GM03348 (cell line): ENCODE measurements at regions not wholly inside any gene's neighbourhood (a gene's known extent, or its start where the extent isn't known, plus 50 kb on each side); places are given as distances from the start of the nearest gene placed in this dataset.

Experiments
- DNase-seq: peaks from one replicate; pipeline ENCODE4 v3.0.0; 2012; ENCODE audit warnings: low spot score

DNA sequence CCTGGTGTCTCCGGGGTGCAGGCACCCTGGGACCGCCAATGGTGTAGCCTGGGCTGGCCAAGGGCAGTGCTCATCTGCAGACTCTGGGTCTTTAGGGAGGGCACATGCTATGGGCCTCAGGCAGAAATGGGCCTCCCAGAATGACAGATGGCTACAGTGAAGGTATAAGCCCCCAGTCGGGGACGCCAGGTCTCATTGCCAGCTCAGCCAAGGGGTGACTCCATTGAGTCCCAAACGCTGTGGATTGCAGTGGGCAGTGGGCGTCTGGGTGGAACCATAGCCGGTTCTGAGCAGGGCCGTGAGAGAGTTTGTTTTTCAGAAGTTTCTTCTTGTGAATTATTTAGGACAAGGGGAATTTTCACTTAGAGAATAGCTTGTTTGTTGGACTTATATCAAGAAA is 516.9 kb downstream of the TBC1D22A start:
- no peak for DNase-seq

DNA sequence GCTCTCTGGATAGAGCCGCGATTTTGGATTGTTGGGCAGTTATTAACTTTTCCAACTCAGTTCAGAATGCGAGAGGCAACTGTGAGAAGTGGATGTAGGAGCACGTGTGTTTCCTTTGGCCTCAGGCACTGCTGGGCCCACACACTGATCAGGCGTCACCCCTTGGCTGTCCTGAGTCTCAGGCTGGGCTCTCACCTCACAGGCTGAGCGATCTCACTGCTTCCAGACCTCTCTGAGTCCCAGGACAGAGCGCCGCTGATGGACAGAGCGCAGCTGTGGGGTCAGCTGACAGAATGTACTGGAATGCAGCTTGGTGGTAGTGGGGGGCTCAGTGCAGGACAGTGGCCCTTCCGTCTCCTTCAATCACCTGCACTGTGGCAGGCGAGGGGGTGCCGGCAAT is 516.2 kb downstream of the TBC1D22A start:
- DNase-seq, result no peak

DNA sequence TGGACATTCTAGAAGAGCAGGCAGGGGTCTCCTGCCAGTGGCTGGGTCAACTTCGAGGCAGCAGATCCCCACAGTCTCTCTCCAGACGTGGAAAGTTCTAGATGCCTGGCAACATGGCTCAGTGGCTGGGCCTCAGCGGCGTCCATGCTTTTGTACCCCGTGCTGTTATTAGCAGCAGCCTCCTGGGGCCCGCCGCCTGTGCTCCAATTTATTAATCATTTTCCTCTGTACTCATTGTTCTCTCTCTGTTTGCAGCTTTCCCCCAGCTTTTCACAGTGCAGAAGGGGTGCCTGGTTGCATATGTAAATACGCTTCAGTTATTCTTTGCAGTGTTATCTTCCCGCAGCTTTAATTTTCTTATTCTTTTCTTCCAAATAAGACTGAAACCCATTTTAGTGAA is 515.1 kb downstream of the TBC1D22A start:
- DNase-seq, result no peak

DNA sequence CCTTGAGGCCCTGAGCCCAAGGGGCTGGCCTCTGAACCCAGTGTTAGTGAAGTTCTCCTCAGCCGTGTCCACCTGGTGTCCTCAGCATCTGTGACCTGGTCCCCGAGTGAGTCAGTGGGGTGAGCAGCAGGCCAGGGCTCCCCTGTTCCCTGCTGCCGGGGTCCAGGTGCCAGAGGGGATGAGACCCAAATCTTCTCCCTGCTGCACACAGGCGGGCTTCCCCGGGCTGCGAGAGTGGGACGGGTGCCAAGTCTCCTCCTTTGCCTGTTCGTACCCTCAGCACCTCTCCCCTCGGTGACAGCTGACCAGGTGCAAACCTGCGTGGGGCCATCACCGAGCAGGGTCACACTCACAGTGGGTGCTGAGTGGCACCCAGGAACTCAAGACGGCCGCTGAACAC is 514.5 kb downstream of the TBC1D22A start:
- DNase-seq, result no peak

DNA sequence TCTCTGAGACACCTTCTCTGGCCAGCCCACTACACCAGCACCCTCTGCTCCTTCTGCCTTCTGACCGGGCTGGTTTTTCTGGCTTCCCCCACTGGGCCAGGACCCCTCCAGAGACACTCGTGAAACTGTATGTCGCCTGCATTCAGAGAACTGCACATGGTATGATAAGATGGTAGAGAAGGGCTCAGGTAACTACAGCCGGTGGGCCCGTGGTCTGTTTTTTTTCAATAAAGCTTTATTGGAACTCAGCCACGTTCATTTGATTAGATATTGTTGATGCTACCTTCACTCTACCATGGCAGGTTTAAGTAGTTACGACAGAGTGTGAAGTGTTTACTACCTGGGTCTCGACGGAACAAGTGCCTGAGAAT is 514.0 kb downstream of the TBC1D22A start:
- DNase-seq, result no peak

DNA sequence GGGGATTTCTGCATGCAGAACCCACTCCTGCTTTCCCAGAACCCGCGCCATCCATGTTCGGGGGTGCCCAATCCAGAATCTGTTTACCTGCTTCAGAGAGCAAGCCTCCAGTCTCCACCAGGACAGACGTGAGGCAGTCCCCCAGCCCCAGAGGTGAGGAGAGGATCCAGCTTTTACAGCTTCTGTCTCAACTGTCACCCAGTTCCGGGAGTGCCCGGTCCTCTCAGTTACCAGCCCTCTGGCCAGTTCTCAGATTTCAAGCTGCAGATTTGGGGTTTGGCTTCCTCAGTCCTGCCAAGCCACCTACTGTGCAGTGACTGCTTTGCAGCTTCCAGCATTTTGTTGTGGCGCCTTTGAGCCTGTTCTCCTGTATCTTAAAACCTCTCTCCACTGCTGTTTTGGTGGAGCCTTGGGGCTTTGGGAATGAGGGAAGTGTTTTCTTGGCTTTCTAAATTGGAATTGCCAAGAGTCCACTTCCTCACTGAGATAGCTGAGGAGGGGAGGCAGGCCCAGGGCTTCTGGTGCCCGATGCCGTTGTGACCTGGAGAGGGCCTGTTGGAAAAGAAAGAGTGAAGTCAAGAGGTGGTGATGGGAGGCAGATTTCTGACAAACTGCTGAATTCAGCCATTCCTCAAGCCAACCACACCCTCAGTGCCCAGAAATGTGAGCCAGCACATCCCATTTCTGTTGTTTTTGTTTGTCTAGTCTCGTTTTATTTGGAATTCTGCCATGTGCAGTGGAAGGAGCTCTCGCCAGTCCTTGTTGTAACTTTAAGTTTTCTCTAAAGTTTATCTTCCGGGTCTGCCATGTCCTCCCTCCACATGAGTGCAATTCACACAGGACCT is 513.4 kb downstream of the TBC1D22A start:
- no peak for DNase-seq

DNA sequence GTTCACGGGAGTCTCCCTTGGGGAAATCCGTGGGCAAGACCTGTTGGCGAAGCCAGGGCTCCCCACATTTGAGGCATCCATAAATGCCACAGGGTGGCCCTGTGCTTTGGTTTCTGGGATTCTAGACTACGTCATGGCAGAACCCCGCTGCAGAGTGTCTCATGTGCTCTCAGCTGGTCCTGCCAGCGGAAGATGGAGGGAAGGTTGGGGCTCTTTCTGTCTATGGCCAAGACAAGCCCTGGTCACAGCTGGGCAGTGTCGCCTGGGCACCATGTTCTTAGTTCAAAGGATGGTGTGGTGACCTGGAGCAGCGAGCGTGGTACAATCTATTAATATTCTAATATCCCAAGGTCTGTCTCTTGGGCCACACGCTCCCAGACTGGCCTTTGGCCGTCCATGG is 511.7 kb downstream of the TBC1D22A start:
- no peak for DNase-seq

DNA sequence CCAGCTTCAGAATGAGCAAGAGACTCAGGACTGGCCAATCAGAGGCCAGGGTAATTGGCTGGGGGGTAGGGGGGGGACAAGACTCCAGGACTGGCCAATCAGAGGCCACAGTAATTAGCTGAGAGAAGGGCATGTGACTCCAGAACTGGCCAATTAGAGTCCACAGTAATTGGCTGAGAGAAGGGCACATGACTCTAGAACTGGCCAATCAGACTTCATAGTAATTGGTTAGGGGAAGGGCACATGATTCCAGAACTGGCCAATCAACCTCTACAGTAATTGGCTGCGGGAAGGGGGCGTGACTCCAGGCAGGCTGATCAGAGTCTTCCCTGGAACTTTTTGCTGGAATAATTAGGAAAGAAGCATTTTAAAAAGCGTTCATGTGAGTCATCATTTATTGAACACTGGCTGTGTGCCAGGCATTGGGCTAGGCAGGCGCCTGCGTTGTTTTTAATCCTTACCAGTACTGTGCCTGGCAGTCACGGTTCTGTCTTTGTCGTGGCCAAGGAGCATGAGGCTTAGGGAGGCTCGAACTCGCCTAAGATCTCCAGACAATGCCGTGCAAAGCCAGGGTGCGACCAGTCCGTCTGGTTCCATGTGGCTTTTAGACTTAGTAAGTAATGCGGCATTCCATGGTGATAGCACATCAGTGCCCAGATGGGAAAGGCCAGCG is 508.1 kb downstream of the TBC1D22A start:
- DNase-seq, result no peak

DNA sequence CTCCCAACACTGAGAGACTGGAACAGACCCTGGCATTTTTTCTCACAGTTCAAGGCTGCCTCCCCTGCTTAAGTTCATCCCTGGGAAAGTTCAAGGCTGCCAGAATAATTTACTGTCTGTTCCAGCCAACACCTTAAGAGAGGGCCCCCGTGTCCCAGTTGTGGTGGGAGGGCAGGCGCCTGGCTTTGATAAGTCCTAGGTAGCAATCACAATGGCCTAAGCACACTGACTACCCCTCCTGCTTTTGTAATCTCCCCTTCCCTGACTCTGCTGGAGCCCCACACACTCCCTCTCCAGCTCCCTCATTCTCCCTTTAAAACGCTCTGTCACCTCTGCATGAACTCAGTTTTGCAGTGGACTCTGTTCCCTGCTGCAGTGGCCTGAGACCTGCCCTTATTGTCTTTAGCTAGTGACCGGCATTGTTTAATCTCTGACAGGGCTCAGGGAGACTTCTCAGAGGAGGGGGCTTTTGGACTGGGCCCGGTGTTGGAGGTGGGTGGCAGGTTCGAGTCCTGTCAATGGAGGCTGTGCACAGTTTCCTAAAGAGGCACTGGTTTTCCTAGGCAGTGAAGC is 507.2 kb downstream of the TBC1D22A start:
- DNase-seq, result no peak

DNA sequence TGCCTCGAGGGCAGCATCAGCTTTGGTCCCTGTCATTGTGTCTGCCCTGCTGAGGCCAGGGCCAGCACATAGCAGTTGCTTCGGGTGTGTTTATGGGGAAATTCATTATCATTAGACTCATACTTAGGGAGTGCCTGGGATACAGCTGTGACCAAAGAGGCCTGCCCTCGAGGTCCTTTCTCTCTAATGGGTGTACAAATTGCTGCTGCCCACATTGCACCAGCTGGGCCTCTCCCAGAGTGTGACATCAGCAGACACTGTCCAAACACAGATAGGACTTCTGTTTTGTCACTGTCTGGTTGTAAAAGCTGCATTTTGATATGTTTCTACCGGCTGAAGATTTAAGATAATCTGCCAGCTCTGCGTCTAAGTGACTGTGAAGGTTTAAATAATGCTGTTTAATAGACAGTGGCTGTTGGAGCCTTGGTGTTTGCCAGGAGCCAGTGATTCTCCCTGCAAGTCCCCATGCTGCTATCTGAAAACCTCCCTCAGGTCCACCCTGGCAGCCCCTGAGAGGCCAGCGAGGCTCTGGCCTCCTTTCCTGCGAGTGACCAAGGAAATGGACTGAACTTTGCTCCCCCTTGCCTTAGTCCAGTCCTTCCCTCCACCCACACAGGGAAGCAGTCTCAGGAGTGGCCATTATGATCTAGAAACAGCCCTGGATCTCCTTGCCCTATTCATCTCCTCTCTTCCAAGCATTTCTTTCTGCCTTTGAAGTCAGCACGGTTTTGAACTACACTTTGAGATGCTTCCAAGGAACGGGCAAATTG is 505.2 kb downstream of the TBC1D22A start:
- DNase-seq, result no peak

DNA sequence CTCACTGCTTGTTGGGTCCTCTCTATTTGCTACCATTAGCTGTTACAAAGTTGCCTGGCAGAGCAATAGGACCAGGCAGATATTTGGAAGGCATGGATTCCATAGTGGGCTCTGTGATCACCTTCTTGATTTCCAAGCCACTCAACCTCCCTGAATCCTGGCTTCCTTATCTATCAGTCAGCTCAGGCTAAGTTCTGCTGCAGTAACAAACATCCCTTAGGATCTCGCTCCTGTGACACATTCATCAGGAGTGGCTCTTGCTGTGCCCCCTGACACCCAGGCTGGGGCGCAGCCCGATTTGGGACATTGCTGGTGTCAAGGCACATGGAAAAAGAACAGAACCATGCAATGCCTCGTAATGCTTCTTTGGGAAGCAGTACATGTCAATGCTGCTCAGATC is 503.9 kb downstream of the TBC1D22A start:
- DNase-seq, result no peak

DNA sequence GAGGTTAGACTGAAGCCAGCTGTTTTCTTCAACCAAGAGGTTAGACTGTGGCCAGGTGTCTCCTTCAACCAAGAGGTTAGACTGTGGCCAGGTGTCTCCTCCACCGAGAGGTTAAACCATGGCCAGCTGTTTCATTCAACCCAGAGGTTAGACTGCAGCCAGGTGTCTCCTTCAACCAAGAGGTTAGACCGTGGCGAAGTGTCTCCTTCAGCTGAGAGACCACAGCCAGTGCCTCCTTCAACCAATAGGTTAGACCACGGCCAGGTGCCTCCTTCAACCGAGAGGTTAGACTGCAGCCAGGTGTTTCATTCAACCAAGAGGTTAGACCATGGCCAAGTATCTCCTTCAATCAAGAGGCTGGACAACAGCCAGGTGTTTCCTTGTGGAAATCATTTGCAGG is 498.1 kb downstream of the TBC1D22A start:
- DNase-seq, result no peak

DNA sequence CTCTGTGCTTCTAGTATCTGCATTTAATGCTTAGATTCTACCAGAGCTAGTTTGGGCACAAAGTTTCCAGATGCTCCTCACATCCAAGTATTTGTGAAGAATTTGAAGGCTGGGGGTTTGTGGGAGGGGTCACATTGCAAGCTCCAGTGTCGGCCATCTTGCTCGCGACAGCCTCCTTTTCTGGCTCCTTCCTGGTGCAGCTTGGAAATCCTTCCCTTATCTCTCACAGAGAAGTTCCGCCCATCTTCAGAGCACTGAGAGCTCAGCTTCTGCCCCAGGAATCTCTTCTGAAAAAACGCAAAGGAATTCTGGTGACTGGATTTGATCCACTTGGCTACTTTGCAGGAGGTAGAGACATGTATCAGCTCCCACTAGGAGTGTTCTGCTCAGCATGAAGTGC is 497.5 kb downstream of the TBC1D22A start:
- no peak for DNase-seq

DNA sequence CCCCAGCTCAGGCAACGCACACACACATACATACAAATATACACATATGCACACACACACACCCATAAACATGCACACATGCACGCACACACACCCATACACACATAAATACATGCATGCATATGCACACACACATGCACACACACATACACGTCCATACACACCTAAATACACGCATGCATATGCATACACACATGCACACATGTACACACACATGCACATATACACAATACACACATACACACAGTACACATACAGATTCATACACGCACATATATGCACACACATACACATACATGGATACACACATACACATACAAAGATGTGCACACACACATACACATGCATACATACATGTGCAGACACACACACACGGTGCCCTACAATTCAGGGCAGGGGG is 496.6 kb downstream of the TBC1D22A start:
- DNase-seq, result no peak

DNA sequence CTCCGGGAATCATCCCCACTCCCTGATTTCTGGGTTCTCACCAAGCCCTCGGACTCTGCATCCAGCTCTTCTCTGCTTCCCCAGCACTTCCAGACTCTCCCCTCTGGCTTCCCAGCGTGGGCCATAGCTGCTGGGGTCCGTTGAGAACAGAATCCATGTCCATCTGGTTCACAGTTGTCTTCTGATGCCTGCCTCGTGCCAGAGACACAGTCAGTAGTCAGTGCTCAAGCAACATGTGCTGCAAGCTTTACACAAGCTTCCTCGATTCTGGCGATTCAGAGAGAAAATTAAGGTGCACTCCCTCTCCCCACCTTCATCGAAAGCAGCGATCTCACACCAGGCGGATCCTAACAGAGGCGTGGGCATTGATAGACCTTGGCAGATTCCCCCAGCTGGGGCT is 495.5 kb downstream of the TBC1D22A start:
- DNase-seq, result no peak

DNA sequence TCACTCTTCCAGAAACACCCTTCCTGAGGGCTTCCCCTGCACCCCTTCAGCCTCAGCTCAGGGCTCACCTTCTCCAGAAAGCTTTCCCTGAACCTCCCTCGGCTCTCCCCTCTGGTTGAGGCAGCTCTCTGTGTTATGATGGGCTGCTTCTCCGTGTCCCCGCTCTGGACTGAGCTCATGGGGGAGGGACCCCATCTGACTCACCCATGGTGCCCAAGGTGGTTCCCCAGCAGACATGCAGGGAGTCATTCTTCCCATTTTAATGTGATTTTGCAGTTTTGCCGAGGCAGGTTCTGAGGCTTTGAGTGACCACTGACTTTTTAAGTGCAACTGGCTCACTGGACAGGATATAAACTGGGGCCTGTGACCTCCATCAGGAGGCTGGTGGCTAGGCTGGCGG is 495.1 kb downstream of the TBC1D22A start:
- no peak for DNase-seq

DNA sequence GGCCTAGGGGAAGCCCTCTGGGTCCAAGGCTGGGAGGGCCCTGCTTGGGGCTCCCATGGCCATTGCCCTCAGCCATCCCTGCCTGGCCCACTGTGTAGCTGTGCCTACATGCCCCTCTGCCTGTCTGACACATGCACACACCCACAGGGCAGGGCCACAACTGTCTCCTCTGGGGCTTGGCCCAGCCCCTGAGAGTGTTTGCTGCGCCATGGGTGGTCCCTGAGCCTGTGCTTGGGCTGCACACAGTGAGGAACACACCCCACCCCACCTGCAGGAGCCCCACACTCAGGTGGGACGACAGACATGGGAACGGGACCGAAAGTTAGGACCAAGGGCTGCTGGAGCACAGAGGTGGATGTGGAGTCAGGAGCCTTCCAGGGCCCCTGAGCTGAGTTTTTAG is 489.5 kb downstream of the TBC1D22A start:
- DNase-seq, result no peak

DNA sequence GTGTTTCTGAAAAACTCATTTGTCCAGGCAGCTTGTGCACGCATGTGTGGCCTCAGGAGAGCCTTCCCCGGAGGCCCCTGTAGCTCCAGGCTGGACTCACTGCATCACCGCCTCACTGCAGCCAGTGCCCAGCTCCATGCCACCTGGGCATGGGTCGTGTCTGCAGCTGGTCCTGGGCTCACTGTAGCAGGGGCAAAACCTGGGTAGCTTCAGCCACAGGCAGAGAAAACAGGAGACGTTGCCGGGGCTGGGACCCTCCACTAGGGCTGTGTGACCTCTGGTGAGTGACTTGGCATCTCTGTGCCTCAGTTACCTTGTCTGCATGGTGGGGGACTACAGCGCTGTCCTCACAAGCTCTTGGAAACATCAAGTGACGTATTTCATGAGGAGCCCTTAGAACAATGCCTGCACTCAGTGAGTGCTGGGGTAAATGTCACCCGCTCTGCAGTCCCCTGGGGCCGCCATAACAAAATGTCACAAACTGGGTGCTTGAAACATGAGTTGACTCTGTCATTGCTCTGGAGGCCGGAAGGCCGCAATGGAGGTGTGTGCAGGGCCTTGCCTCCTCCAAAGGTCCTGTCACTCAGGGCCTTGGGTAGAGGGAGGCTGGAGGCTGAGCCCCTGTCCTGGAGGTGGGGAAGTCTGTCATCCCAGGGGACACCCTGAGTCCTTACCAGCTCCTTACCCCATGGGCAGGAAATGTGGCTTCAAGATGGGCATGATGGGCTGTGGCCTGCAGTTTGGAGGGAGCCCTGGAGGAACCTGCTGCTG is 488.7 kb downstream of the TBC1D22A start:
- no peak for DNase-seq

DNA sequence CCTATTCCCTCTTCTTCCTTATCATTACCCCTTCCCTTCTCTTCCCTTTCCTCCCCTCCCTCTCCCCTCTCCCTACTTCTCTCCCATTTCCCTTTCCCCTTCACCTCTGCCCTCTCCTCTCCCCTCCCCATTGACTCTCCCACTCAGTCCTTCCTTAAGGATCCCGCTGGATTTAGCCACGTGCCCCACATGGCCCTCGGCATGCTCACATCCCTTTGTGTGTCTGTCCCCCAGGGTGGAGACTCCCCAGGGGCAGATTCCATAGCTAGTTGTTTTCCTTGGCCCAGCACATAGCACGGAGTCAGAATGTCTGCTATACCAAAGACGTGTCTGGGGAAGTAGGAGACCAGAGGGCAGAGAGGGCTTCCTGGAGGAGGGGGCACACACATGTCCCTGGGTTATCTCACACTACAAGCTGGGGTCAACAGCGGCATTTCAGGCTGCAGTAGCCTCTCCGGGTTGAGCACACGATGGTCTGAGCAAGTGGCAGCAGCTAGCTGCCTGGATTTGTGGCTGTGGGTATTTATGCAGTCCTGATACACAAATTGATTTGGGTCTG is 487.0 kb downstream of the TBC1D22A start:
- DNase-seq, result no peak

DNA sequence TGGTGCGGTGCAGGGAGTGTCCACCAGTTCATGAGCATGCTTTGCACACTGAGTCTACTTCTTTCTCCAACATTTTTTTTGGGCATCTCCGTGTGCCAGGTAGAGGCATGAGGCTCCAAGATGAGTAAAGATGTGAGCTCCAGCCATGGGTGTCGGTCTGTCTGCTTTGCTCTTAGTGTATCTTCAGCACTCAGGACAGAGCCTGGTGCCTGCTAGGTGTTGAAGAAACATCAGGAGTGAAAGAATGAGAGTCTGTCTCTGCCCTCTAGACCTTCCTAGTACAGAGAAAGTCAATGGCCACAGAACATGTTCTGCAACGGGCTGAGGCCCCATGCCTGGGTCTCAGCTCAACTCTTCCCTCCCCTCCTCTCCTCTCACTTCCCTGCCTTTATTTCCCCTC is 486.5 kb downstream of the TBC1D22A start:
- no peak for DNase-seq

DNA sequence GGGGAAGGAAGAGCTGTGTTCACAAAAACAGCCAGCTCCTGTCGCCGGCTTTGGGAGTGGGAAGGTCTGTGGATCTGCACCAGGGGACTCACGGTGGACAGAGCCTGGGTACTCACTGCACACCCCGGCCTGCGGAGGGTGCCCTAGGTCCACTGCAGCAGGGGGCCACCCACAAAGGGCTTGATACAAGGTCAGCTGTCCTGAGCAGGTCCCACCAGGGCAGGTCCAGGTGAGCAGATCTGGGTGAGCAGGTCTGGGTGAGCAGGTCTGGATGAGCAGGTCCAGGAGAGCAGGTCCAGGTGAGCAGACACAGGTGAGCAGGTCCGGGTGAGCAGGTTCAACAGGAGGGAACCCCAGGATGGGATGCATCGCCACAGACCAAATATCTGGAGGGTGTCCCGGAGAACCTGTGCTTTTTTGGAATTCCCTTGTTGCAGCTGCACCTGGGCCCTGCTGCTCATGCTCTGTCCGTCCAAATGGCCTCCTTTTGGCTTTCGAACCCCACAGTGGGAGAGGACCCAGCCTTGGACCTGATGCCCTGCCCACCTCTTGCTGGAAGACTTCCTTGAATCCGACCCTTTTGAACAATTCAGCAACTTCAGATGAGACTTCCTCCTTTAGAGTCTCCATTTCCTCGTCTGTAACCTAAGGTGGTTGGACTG is 485.3 kb downstream of the TBC1D22A start:
- no peak for DNase-seq
